GM12891 (cell line): ENCODE measurements at regions not wholly inside any gene's neighbourhood (a gene's known extent, or its start where the extent isn't known, plus 50 kb on each side); places are given as distances from the start of the nearest gene placed in this dataset.

Experiments used
- PAX5 ChIP-seq: IDR thresholded peaks from 2 replicates; pipeline ENCODE4 v1.6.1; 2011; ENCODE audit warnings: low read length, moderate library complexity, mild to moderate bottlenecking; ENCODE audit not compliant: insufficient read depth, severe bottlenecking
- POLR2A ChIP-seq: IDR thresholded peaks from 2 replicates; pipeline ENCODE4 v1.6.1; 2011; ENCODE audit warnings: low read depth, low read length, control low read depth
- POLR2AphosphoS5 ChIP-seq: IDR thresholded peaks from 2 replicates; pipeline ENCODE4 v1.6.1; 2011; ENCODE audit warnings: low read depth, low read length, control low read depth
- POU2F2 ChIP-seq: IDR thresholded peaks from 2 replicates; pipeline ENCODE4 v1.6.1; 2011; ENCODE audit warnings: low read depth, mild to moderate bottlenecking, control low read depth, low read length, moderate library complexity
- TAF1 ChIP-seq: IDR thresholded peaks from 2 replicates; pipeline ENCODE4 v1.6.1; 2011; ENCODE audit warnings: low read depth, low read length, control low read depth

GRCh38 chr5:6162175-6162574 lies 216.2 kb downstream of the MED10 start:
- no peak for TF ChIP-seq POLR2A
- no peak for TF ChIP-seq PAX5
- no peak for TF ChIP-seq TAF1
- no peak for TF ChIP-seq POLR2AphosphoS5
- no peak for TF ChIP-seq POU2F2
